ENCODE measurements at regions not wholly inside any gene's neighbourhood (a gene's known extent, or its start where the extent isn't known, plus 50 kb on each side); places are given as distances from the start of the nearest gene placed in this dataset.

DNA sequence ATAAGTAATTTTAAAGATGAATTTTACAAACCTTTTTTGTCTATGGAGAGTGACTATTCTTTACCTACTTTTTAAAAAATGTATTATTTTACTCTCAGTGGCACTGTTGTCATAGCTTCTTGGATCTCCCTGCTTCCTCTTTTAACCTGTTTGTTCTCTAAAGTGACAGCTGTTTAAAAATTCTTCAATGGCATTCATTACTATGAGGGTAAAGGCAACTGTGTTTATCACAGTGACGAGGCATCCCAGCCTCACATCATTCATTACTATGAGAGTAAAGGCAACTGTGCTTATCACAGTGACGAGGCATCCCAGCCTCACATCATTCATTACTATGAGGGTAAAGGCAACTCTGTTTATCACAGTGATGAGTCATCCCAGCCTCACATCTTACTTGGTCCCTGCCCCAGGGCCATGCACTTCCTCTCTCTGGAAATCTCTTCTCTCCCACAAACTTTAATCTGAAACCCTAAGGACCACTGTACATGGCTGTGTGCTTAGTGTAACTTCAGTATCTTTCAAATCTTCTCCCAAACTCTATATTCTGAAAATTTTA is 101.7 kb upstream of the ZNF717 start:
- no peak overlapping the region for H2AFZ ChIP-seq (ENCODE audit: low read depth, low read length)
- no peak for FAIRE-seq
- WGBS (ENCODE audit: insufficient coverage, low coverage, missing lambda C conversion rate), result 0% methylated on average over 1 of the region's 2 CpGs
- H3K4me1 ChIP-seq (replicated peaks in 1 of 2; ENCODE audit: control insufficient read depth in 2 of 2, insufficient read depth in 2 of 2, low read length in 2 of 2), result no peaks in the 10 kb centered on the region
- H3K79me2 ChIP-seq (ENCODE audit: control insufficient read depth, insufficient read depth, low read length), result no peaks in the 10 kb centered on the region
- H3K9ac ChIP-seq (ENCODE audit: insufficient read depth in 1 of 2, low read depth in 2 of 2, low read length in 2 of 2), result no peak overlapping the region
- H3K4me2 ChIP-seq (ENCODE audit: insufficient read depth, low read length), result no peak overlapping the region
- H3K9me1 ChIP-seq (ENCODE audit: control insufficient read depth, insufficient read depth, low read length), result no peaks in the 10 kb centered on the region
- no peak for ATAC-seq
- in situ Hi-C loops (cut with MboI) (no loop called here), intact Hi-C loops (cut with micrococcal nuclease) (no loop called here)
- ChIA-PET CTCF (ENCODE audit: low intra/inter-chr PET ratio) (no interaction called here), POLR2A (interaction anchor here (0.6 kb wide), 1 partner anchor 10 kb away, joined by 3 read pairs; no protein-coding TSS in a partner anchor)
- H3K4me3 ChIP-seq, result no peak overlapping the region
- DNase-seq (ENCODE audit: extremely low read depth in 1 of 4, low spot score in 3 of 4), result no peak
- no peak overlapping the region for H3K27ac ChIP-seq (ENCODE audit: extremely low read depth, low read depth, low read length)
- no peaks in the 10 kb centered on the region for H3K9me3 ChIP-seq (replicated peaks; ENCODE audit: control insufficient read depth, insufficient read depth, low read depth, low read length)
- no TSS peak for BruUV-seq (replicated peaks)
- H3K27me3 ChIP-seq (ENCODE audit: control insufficient read depth in 2 of 2, insufficient read depth in 2 of 2, low read length in 2 of 2), result no peaks in the 10 kb centered on the region
- no peaks in the 10 kb centered on the region for H3K36me3 ChIP-seq (ENCODE audit: control insufficient read depth, insufficient read depth, low read length)
- H4K20me1 ChIP-seq (replicated peaks; ENCODE audit: control insufficient read depth, insufficient read depth, low read length), result no peaks in the 10 kb centered on the region
- TF ChIP-seq DPF2 (IDR thresholded peaks at IDR 0.05), result no peak
- TF ChIP-seq ZFPM2 (CRISPR knock-in tag; IDR thresholded peaks at IDR 0.05), result no peak
- no peak for TF ChIP-seq CHD4 (IDR thresholded peaks at IDR 0.05; ENCODE audit: insufficient read depth, insufficient replicate concordance, low read depth, low read length, poor library complexity, severe bottlenecking)
- TF ChIP-seq FOXJ3 (CRISPR knock-in tag; IDR thresholded peaks at IDR 0.05), result no peak
- TF ChIP-seq, protein P1, sequence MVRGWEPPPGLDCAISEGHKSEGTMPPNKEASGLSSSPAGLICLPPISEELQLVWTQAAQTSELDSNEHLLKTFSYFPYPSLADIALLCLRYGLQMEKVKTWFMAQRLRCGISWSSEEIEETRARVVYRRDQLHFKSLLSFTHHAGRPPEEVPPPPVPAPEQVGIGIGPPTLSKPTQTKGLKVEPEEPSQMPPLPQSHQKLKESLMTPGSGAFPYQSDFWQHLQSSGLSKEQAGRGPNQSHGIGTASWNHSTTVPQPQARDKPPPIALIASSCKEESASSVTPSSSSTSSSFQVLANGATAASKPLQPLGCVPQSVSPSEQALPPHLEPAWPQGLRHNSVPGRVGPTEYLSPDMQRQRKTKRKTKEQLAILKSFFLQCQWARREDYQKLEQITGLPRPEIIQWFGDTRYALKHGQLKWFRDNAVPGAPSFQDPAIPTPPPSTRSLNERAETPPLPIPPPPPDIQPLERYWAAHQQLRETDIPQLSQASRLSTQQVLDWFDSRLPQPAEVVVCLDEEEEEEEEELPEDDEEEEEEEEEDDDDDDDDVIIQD (CRISPR knock-in tag; IDR thresholded peaks at IDR 0.05), result no peak
- TF ChIP-seq GTF2A2 (tag; IDR thresholded peaks at IDR 0.05), result no peak
- TF ChIP-seq ESRRB (CRISPR knock-in tag; IDR thresholded peaks at IDR 0.05; ENCODE audit: borderline replicate concordance), result no peak
- TF ChIP-seq, protein P2, sequence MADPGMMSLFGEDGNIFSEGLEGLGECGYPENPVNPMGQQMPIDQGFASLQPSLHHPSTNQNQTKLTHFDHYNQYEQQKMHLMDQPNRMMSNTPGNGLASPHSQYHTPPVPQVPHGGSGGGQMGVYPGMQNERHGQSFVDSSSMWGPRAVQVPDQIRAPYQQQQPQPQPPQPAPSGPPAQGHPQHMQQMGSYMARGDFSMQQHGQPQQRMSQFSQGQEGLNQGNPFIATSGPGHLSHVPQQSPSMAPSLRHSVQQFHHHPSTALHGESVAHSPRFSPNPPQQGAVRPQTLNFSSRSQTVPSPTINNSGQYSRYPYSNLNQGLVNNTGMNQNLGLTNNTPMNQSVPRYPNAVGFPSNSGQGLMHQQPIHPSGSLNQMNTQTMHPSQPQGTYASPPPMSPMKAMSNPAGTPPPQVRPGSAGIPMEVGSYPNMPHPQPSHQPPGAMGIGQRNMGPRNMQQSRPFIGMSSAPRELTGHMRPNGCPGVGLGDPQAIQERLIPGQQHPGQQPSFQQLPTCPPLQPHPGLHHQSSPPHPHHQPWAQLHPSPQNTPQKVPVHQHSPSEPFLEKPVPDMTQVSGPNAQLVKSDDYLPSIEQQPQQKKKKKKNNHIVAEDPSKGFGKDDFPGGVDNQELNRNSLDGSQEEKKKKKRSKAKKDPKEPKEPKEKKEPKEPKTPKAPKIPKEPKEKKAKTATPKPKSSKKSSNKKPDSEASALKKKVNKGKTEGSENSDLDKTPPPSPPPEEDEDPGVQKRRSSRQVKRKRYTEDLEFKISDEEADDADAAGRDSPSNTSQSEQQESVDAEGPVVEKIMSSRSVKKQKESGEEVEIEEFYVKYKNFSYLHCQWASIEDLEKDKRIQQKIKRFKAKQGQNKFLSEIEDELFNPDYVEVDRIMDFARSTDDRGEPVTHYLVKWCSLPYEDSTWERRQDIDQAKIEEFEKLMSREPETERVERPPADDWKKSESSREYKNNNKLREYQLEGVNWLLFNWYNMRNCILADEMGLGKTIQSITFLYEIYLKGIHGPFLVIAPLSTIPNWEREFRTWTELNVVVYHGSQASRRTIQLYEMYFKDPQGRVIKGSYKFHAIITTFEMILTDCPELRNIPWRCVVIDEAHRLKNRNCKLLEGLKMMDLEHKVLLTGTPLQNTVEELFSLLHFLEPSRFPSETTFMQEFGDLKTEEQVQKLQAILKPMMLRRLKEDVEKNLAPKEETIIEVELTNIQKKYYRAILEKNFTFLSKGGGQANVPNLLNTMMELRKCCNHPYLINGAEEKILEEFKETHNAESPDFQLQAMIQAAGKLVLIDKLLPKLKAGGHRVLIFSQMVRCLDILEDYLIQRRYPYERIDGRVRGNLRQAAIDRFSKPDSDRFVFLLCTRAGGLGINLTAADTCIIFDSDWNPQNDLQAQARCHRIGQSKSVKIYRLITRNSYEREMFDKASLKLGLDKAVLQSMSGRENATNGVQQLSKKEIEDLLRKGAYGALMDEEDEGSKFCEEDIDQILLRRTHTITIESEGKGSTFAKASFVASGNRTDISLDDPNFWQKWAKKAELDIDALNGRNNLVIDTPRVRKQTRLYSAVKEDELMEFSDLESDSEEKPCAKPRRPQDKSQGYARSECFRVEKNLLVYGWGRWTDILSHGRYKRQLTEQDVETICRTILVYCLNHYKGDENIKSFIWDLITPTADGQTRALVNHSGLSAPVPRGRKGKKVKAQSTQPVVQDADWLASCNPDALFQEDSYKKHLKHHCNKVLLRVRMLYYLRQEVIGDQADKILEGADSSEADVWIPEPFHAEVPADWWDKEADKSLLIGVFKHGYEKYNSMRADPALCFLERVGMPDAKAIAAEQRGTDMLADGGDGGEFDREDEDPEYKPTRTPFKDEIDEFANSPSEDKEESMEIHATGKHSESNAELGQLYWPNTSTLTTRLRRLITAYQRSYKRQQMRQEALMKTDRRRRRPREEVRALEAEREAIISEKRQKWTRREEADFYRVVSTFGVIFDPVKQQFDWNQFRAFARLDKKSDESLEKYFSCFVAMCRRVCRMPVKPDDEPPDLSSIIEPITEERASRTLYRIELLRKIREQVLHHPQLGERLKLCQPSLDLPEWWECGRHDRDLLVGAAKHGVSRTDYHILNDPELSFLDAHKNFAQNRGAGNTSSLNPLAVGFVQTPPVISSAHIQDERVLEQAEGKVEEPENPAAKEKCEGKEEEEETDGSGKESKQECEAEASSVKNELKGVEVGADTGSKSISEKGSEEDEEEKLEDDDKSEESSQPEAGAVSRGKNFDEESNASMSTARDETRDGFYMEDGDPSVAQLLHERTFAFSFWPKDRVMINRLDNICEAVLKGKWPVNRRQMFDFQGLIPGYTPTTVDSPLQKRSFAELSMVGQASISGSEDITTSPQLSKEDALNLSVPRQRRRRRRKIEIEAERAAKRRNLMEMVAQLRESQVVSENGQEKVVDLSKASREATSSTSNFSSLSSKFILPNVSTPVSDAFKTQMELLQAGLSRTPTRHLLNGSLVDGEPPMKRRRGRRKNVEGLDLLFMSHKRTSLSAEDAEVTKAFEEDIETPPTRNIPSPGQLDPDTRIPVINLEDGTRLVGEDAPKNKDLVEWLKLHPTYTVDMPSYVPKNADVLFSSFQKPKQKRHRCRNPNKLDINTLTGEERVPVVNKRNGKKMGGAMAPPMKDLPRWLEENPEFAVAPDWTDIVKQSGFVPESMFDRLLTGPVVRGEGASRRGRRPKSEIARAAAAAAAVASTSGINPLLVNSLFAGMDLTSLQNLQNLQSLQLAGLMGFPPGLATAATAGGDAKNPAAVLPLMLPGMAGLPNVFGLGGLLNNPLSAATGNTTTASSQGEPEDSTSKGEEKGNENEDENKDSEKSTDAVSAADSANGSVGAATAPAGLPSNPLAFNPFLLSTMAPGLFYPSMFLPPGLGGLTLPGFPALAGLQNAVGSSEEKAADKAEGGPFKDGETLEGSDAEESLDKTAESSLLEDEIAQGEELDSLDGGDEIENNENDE (IDR thresholded peaks at IDR 0.05; ENCODE audit: low read depth, low read length), result no peak
- TF ChIP-seq NFATC3 (IDR thresholded peaks at IDR 0.05), result no peak

Measured in K562 (cell line).